Esophagus mucosa (tissue), 1 donor: ENCODE measurements at regions not wholly inside any gene's neighbourhood (a gene's known extent, or its start where the extent isn't known, plus 50 kb on each side); places are given as distances from the start of the nearest gene placed in this dataset.

ENCODE experiments used
- ATAC-seq: fragments of 200-7000 bp; cut with Tn5 transposase; one replicate; pipeline ENCODE4 v1.9.1; 2020
- donor health status: DM: yes; HTN: yes; CAD: no.

GRCh38 chr17:79393358-79394052 lies 217.3 kb downstream of the RBFOX3 start:
- ATAC-seq, result peak; percentile 71

- no peak for ATAC-seq
Measured at GRCh38 chr17:79392598-79392997, 218.3 kb downstream of the RBFOX3 start.

GRCh38 chr17:79391376-79392233 lies 219.2 kb downstream of the RBFOX3 start:
- ATAC-seq, result peak; percentile 62

DNA sequence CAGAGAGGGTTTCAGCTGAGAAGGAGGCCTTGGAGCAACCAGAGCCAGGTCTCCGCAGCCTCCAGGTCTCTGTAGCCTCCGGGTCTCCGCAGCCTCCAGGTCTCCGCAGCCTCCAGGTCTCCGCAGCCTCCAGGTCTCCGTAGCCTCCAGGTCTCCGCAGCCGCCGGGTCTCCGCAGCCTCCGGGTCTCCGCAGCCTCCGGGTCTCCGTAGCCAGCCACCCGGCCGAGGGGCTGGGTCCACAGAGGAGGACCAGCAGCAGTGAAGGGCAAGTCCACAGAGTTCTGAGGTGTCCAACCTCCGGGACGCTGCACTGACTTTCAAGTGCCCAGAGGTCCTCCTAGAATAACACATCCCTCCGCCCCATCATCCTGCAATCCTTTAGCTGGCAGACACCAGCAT lies 221.0 kb downstream of the RBFOX3 start:
- ATAC-seq, result no peak

DNA sequence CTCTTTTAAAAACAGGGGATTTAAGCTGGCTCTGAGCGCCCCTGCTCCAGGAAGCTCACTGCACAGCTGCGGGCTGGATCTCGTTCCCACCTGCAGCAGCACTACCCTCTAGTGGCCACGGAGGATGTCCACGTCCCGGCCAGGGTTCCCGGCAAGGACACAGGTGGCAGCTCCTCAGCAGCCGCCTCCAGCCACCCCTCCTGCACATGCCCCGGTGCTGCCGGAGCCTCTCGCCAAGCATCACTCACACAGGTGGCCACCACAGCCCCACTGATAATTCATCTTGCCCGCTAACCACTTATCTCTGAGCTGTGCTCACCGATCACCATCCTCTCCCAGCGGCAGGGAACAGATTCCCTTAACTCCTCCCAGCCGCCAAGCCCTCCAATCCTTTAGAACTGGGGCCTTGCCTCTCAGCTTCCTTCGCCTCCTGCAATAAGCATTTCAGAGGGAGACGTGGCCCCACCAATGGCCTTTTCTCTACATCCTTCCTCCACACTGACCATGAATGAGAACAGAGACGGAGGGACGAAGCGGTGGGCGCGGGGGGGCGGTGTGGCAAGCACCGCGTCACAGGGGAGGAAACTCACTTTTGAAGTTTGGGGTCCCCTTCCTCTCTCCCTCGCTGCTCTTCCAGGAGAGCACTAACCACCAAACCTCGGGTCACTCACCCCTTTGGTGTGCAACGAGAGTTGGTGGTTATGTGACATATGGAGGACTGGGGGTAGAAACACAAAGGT lies 222.1 kb downstream of the RBFOX3 start:
- ATAC-seq, result peak; percentile 49

DNA sequence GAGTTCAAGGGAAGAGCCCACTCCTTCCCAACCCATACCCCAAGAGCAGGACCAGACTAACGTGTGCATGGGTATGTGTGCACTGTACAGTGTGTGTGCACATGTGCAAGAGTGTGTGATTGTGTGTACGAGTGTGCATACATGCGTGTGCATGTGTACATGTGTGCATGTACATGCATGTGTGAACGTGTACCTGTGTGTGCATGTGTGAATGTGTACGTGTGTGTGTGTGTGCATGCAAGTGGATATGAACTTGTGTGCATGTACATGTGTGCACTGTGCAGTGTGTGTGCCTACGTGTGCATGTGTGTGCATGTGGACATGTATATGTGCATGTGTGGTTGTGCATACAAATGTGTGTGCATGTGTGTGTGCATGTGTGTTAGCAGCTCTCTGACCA lies 223.1 kb downstream of the RBFOX3 start:
- no peak for ATAC-seq

DNA sequence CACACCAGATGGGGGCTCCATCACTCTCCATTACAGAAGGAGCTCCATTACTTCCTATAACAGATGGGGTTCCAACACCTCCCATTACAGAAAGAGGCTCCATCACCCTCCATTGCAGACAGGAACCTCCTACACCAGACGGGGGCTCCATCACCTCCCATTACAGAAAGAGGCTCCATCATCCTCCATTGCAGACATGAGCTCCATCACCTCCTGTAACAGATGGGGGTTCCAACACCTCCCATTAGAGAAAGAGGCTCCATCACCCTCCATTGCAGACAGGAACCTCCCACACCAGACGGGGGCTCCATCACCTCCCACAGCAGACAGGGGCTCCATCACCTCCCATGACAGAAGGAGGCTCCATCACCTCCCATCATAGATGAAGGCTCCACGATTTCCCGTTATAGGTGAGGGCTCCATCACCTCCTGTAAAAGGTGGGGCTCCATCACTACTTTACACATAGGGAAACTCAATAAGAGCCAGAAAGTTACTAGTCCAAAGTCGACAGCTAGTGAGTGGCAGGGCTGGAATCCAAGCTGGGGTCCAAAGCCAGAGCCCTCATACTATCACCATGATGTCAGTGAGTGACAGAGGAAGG lies 224.8 kb downstream of the RBFOX3 start:
- ATAC-seq, result no peak

DNA sequence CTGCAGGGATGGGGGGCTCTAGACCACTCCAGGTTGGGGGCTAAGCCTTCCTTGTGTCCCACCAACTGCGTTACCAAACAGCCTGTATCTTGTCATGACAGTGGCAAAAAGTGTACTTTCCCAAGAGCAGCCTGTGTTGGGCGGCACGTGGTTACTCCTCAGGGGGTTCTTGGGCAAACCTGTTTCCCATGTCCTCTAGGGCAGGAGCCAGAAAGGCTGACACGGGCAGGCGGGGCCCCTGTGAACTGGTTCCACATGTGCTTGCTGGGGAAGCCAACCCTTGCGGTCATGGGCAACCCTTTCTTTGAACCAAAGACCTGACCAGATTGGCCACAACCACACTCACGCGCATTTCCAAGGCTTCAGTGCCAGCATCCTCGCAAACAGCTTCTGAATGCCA lies 228.5 kb downstream of the RBFOX3 start:
- ATAC-seq, result no peak

- no peak for ATAC-seq
Measured at GRCh38 chr17:79379700-79380445, 231.0 kb downstream of the RBFOX3 start.

DNA sequence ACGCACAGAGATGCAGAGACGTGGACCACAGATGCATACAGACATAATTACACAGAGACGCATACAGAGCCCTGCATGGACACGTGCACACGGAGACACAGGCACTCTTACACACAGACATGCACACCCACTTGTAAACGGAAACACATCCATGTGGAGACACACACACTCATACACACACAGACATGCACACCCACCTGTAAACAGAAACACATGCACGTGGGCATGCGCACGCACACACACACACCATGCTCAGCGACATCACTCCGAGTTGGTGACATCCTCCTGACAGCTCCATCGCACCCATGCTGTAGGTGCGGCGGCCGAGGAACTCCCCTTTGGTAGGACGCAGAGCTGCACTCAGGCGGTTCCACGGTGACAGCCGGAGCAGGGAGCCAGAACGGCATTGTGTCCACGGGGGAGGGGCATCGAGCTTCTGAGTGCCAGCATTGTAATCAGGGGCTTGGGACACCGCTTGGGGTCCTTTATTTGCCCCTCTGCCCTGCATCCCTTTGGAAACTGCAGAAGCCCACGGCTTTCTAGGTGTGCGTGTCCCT lies 233.5 kb downstream of the RBFOX3 start:
- no peak for ATAC-seq

DNA sequence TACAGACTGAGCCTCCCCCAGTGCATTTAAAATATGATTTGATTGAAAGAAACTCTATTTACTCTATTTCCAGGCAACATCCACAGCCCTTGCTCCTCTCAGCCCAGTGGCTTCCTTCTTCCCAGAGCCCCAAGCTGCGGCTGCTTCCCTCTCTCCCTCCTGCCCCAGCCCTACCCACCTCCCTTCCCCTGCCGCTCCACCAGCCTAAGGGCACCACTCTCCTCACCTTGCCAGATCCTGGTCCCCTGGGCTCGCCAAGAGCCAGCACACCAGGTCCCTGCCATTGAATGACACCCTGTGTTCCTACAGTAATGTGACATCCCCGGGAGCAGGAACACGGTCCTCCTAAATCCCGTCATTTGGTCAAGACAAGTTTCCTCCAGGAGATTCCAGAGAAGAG lies 236.0 kb downstream of the RBFOX3 start:
- ATAC-seq, result no peak

DNA sequence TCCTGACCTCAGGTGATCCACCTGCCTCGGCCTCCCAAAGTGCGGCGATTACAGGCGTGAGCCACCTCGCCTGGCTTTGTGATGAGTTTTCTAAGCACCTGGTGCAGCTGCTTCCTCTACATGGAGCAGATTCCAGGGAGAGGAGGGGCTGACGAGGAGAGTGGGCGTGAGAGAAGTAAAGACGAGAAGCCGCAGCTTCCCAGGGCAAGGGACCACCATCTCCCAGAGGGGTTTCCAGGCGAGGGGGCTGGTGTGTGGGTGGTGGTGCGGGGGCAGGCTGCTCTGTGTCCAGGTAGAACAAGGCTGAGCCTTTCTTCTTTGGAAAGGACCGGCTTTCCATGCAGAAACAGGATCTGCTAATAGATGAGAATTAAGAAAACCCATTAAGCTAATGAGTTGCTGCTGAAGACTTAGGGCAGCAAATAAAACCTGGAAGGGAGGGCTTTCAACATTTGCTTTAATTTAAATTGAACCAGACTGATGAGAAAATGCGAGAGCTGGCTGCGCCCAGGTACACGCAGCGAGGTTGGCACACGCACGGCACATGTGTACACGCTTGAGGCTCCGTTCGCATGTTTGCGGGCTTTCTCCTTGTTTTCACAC lies 236.7 kb downstream of the RBFOX3 start:
- no peak for ATAC-seq

DNA sequence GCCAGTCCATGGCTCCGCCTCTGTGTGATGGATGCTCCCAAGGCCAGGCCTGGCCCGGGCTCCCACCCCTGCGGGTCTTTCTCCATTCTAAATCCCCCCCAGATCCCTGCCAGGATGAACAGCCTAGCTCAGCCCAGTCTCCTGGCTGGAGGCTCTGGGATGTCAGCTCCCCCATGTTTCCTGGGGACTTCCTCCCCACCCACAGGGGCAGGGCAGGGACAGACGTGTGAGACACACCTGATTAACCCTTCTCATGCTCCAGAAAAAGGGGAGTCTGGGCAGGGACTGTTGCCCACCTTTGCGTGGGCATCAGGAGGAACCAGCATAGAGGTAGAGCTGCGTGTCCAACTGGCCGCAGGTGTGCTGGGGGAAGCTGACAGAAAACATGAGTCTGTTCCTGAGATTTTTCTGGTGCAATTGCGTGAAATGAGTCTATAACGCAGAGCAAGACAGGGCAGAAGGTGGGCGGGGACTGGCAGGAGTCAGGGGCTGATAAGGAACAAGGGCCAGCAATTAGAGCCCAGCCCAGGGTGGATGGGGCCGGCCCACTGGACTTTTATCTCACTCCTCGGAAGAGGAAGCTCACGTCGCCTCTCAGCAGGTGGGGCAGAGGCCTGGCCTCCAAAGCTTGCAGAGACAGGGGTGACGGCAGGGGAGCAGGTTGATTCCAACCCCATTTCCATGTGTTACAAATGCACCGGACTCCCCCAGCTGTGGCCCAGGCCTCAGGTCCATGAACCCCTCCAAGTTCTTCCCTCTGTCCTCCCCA lies 238.2 kb downstream of the RBFOX3 start:
- ATAC-seq, result no peak

GRCh38 chr17:79371984-79372383 lies 238.9 kb downstream of the RBFOX3 start:
- no peak for ATAC-seq

DNA sequence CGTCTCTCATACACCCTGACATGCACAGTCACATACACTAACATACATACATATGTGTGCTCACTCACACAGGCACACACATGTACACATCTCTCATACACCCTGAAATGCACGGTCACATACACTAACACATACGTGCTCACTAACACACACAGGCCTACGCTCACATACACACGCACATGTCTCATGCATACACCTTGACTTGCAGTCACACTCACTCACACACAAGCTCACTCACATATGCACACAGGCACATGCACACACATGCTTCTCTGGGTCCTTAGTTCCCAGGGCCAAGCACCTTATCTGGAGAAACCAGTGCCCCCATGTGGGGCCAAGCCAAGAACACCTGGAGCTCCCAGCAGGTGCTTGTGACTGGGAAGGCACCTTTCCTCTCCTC lies 240.3 kb downstream of the RBFOX3 start:
- no peak for ATAC-seq

GRCh38 chr17:79370126-79370525 lies 240.7 kb downstream of the RBFOX3 start:
- ATAC-seq, result no peak

DNA sequence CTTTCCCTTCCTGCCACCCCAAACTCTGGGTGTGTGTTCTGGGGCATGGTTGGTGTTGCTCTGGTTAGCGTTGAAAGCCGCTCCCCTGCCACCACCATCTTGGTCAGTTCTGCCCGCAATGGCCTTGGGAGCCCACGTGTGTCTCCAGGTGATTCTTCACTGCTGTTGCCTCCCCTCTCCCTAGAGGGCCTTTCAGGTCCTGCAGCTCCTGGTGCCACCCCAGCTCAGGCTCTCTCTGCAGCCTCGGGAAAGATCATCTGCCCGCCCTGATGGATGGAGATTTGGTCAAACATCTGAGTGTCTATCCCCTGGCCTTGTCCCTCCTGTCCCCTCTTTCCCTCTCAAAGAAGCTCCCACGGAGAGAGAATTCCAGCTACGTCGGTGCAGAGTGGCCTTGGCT lies 241.3 kb downstream of the RBFOX3 start:
- ATAC-seq, result no peak

DNA sequence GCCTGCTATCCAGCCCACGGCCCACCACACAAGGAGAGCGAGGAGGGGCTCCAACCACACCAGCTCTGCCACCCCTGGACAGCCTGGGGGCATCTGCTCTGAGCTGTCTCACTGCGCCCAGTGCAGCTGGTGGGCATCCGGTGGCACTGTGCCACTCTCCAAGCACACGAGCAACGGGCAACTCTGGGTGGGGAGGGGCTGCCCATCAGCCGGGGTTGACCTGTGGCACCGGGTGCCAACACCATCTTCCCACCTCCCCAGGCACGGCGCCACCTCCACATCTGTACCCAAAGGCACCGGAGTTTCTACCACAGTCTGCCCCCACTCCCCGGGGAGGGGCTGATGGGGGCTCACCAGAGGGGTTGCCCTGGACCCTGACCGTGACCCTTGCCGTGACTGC lies 241.8 kb downstream of the RBFOX3 start:
- no peak for ATAC-seq

GRCh38 chr17:79368521-79368920 lies 242.3 kb downstream of the RBFOX3 start:
- ATAC-seq, result no peak

GRCh38 chr17:79366988-79367571 lies 243.8 kb downstream of the RBFOX3 start:
- no peak for ATAC-seq
